Gastrocnemius medialis (tissue), 4 donors: ENCODE measurements at regions not wholly inside any gene's neighbourhood (a gene's known extent, or its start where the extent isn't known, plus 50 kb on each side); places are given as distances from the start of the nearest gene placed in this dataset.

Experiments used
- ATAC-seq, 2 donors: fragments of 150-250 bp; one replicate each; pipeline ENCODE4 v1.9.1; 2016
- DNase-seq, 2 donors: peaks; one replicate each; pipeline ENCODE4 v3.0.0-alpha.2; 2019
- H3K27ac ChIP-seq, 4 donors: fragments of 200-600 bp; sonication (generic); 1 replicate in 1 of 4; 2 replicates in 3 of 4; pipeline ENCODE4 v1.5.1; 2016 to 2018; ENCODE audit warnings: mild to moderate bottlenecking in 2 of 4, moderate library complexity in 1 of 4
- H3K27me3 ChIP-seq, 3 donors: fragments of 200-600 bp; sonication (generic) in 2 of 3; 1 replicate in 1 of 3; 2 replicates in 2 of 3; pipeline versions ENCODE4 v1.5.1 to v1.6.0; 2016 to 2019; ENCODE audit warnings: mild to moderate bottlenecking in 1 of 3, moderate library complexity in 1 of 3
- H3K36me3 ChIP-seq, 2 donors: fragments of 200-600 bp; sonication (generic) in 1 of 2; one replicate each; pipeline ENCODE4 v1.5.1; 2017 to 2018
- H3K4me1 ChIP-seq, 2 donors: fragments of 200-600 bp; sonication (generic) in 1 of 2; one replicate each; pipeline ENCODE4 v1.5.1; 2016 to 2017; ENCODE audit warnings: mild to moderate bottlenecking in 2 of 2
- H3K4me3 ChIP-seq, 4 donors: fragments of 200-600 bp; sonication (generic) in 3 of 4; 1 replicate in 1 of 4; 2 replicates in 3 of 4; pipeline ENCODE4 v1.5.1; 2016 to 2019; ENCODE audit warnings: mild to moderate bottlenecking in 2 of 4
- H3K9me3 ChIP-seq, 3 donors: fragments of 200-600 bp; sonication (generic) in 2 of 3; 1 replicate in 1 of 3; 2 replicates in 2 of 3; pipeline ENCODE4 v1.5.1; 2016 to 2019
- POLR2A ChIP-seq, 2 donors: fragments of 450-650 bp; IDR thresholded peaks; one replicate each; pipeline ENCODE4 v1.6.1; 2017; ENCODE audit warnings: antibody characterized with exemption in 2 of 2, mild to moderate bottlenecking in 2 of 2, moderate library complexity in 2 of 2
- in situ Hi-C, 4 donors: fragments of 200-750 bp; cut with MboI; loops; one replicate each; pipeline versions ENCODE4 v1.15.0 to v1.8.0; 2017; ENCODE audit warnings: low sequenced_read_pairs in 4 of 4
- intact Hi-C: fragments of 100-400 bp; cut with DNase I; formaldehyde crosslinking; loops from one replicate; pipeline ENCODE4 v1.15.1; 2023; ENCODE audit warnings: low total_unique reads
- TF ChIP-seq, protein P1 (sequence below), 5 experiments: fragments of 450-650 bp in 3 of 5; fragments of 200-600 bp in 2 of 5; sonication (generic) in 2 of 5; IDR thresholded peaks in 4 of 5; conservative IDR thresholded peaks in 1 of 5; 1 replicate in 4 of 5; 2 replicates in 1 of 5; pipeline ENCODE4 v1.5.1; 2016 to 2019; ENCODE audit warnings: antibody characterized with exemption in 5 of 5, mild to moderate bottlenecking in 3 of 5, moderate library complexity in 3 of 5

GRCh38 chr20:61173961-61174725 is 77.9 kb upstream of the CDH4 start:
- Histone ChIP-seq H3K27me3 (no peaks in the 10 kb centered on the region), H3K9me3 (no peaks in the 10 kb centered on the region), H3K27ac (no peak overlapping the region), H3K4me3 (no peak overlapping the region), H3K36me3 (no peaks in the 10 kb centered on the region), H3K4me1 (no peaks in the 10 kb centered on the region)
- intact Hi-C loops = no loop called here
- ATAC-seq (no peak), DNase-seq (no peak)
- in situ Hi-C loops = no loop called here
- TF ChIP-seq POLR2A (IDR thresholded peaks at IDR 0.05) = no peak
- TF ChIP-seq, protein P1, sequence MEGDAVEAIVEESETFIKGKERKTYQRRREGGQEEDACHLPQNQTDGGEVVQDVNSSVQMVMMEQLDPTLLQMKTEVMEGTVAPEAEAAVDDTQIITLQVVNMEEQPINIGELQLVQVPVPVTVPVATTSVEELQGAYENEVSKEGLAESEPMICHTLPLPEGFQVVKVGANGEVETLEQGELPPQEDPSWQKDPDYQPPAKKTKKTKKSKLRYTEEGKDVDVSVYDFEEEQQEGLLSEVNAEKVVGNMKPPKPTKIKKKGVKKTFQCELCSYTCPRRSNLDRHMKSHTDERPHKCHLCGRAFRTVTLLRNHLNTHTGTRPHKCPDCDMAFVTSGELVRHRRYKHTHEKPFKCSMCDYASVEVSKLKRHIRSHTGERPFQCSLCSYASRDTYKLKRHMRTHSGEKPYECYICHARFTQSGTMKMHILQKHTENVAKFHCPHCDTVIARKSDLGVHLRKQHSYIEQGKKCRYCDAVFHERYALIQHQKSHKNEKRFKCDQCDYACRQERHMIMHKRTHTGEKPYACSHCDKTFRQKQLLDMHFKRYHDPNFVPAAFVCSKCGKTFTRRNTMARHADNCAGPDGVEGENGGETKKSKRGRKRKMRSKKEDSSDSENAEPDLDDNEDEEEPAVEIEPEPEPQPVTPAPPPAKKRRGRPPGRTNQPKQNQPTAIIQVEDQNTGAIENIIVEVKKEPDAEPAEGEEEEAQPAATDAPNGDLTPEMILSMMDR (IDR thresholded peaks at IDR 0.05 in 4 of 5, conservative IDR thresholded peaks at IDR 0.05 in 1 of 5) = no peak

- DNase-seq (no peak), ATAC-seq (no peak)
- H3K36me3 ChIP-seq = no peaks in the 10 kb centered on the region
- H3K4me3 ChIP-seq = no peak overlapping the region
- TF ChIP-seq, protein P1 (IDR thresholded peaks at IDR 0.05 in 4 of 5, conservative IDR thresholded peaks at IDR 0.05 in 1 of 5) = no peak
- no peak for TF ChIP-seq POLR2A (IDR thresholded peaks at IDR 0.05)
- no peak overlapping the region for H3K27ac ChIP-seq
- in situ Hi-C loops = no loop called here
- no peaks in the 10 kb centered on the region for H3K9me3 ChIP-seq
- H3K27me3 ChIP-seq = no peaks in the 10 kb centered on the region
- no peaks in the 10 kb centered on the region for H3K4me1 ChIP-seq
- intact Hi-C loops = no loop called here
Measured at GRCh38 chr20:61176874-61177273, 75.2 kb upstream of the CDH4 start.

GRCh38 chr20:61178551-61179071 is 73.5 kb upstream of the CDH4 start:
- intact Hi-C loops (no loop called here), in situ Hi-C loops (no loop called here)
- Histone ChIP-seq H3K27me3 (no peaks in the 10 kb centered on the region), H3K36me3 (no peaks in the 10 kb centered on the region), H3K9me3 (no peaks in the 10 kb centered on the region), H3K4me3 (no peak overlapping the region), H3K27ac (no peak overlapping the region), H3K4me1 (no peaks in the 10 kb centered on the region)
- DNase-seq (no peak), ATAC-seq (no peak)
- no peak for TF ChIP-seq POLR2A (IDR thresholded peaks at IDR 0.05)
- TF ChIP-seq, protein P1 (IDR thresholded peaks at IDR 0.05 in 4 of 5, conservative IDR thresholded peaks at IDR 0.05 in 1 of 5) = no peak

DNA sequence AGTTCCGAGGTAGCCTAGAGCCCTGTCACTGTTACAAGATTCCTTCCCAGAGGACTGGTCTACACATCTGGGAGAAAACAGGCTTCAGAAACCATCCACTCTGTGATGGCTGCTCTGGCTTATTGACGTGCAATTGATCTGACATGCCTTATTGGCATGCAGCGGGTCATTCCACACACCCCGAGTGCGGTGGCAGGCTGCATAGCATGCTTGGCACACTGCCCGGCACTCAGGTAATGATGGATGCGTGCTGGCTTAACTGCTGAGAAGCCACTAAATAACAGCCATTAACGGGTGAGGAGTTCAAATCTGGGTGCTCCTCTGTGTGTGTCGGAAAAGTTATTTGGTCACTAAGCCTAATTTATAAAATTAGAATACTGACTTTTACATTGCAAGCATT is 67.9 kb upstream of the CDH4 start:
- Histone ChIP-seq H3K4me3 (no peak overlapping the region), H3K27me3 (peaks cover 0 to 4% (median 0%) of the 10 kb centered on the region in 3 donors), H3K4me1 (no peaks in the 10 kb centered on the region), H3K36me3 (no peaks in the 10 kb centered on the region), H3K27ac (no peak overlapping the region), H3K9me3 (no peaks in the 10 kb centered on the region)
- intact Hi-C loops (no loop called here), in situ Hi-C loops (no loop called here)
- ATAC-seq = no peak
- DNase-seq = no peak
- no peak for TF ChIP-seq POLR2A (IDR thresholded peaks at IDR 0.05)
- TF ChIP-seq, protein P1 (IDR thresholded peaks at IDR 0.05 in 4 of 5, conservative IDR thresholded peaks at IDR 0.05 in 1 of 5) = no peak
